Stomach (tissue), 8 donors: ENCODE measurements at regions not wholly inside any gene's neighbourhood (a gene's known extent, or its start where the extent isn't known, plus 50 kb on each side); places are given as distances from the start of the nearest gene placed in this dataset.

Experiments used
- DNase-seq, 2 donors: peaks; one replicate each; pipeline versions ENCODE4 v3.0.0 to v3.0.0-alpha.2; 2013 to 2019
- H3K27ac ChIP-seq, 5 donors: fragments of 200-600 bp in 4 of 5; sonication (generic) in 4 of 5; one replicate each; pipeline ENCODE4 v1.5.1; 2013 to 2019; ENCODE audit warnings: mild to moderate bottlenecking in 1 of 5, moderate library complexity in 1 of 5
- H3K27me3 ChIP-seq, 3 donors: fragments of 200-600 bp; sonication (generic); one replicate each; pipeline ENCODE4 v1.5.1; 2017 to 2019; ENCODE audit warnings: mixed run types in 1 of 3
- H3K36me3 ChIP-seq, 4 donors: fragments of 200-600 bp; sonication (generic); 1 replicate in 3 of 4; 2 replicates in 1 of 4; pipeline ENCODE4 v1.5.1; 2016 to 2019
- H3K4me1 ChIP-seq, 4 donors: fragments of 200-600 bp; sonication (generic); one replicate each; pipeline ENCODE4 v1.5.1; 2016 to 2019
- H3K4me3 ChIP-seq, 4 donors: fragments of 200-600 bp; sonication (generic) in 3 of 4; one replicate each; pipeline ENCODE4 v1.5.1; 2016 to 2019; ENCODE audit warnings: mild to moderate bottlenecking in 1 of 4
- H3K9me3 ChIP-seq, 4 donors: fragments of 200-600 bp; sonication (generic); one replicate each; pipeline ENCODE4 v1.5.1; 2016 to 2019
- EP300 ChIP-seq: sonication (generic); formaldehyde crosslinking; IDR thresholded peaks from one replicate; pipeline ENCODE4 v1.6.1; 2017; ENCODE audit warnings: antibody characterized with exemption
- POLR2A ChIP-seq, 4 donors: fragments of 450-650 bp; IDR thresholded peaks; one replicate each; pipeline ENCODE4 v1.6.1; 2016; ENCODE audit warnings: antibody characterized with exemption in 4 of 4, control low read depth in 2 of 4, mild to moderate bottlenecking in 1 of 4, moderate library complexity in 1 of 4
- POLR2AphosphoS5 ChIP-seq, 3 donors: sonication (generic); formaldehyde crosslinking; IDR thresholded peaks; one replicate each; pipeline ENCODE4 v1.6.1; 2016; ENCODE audit warnings: antibody characterized with exemption in 3 of 3
- WGBS, 5 donors: extraction: QIAGEN DNeasy Blood & Tissue Kit in 3 of 5; methylation state at CpG; one replicate each; pipeline versions ENCODE4 v1.1.5 to v1.1.7; 2013 to 2018; 5-methylcytosine and 5-hydroxymethylcytosine counted together
- intact Hi-C: fragments of 100-400 bp; cut with DNase I; formaldehyde crosslinking; loops from one replicate; pipeline ENCODE4 v1.15.1; 2023; ENCODE audit warnings: low total_unique reads
- TF ChIP-seq, protein P1 (sequence below), 7 experiments: fragments of 450-650 bp in 4 of 7; fragments of 200-600 bp in 3 of 7; sonication (generic) in 3 of 7; IDR thresholded peaks; one replicate each; pipeline ENCODE4 v1.5.1; 2016 to 2019; ENCODE audit warnings: antibody characterized with exemption in 7 of 7, control low read depth in 2 of 7, mild to moderate bottlenecking in 1 of 7
- donor health status: healthy with polysubstance abuse.
- donor health status: Bipolar disorder and iron deficiency.
- donor health status: healthy.

GRCh38 chr14:87522575-87522974, 470.4 kb downstream of the GALC start:
- Histone ChIP-seq H3K27ac (no peak overlapping the region), H3K9me3 (peaks cover 0 to 9% (median 3%) of the 10 kb centered on the region in 4 donors), H3K4me1 (no peaks in the 10 kb centered on the region), H3K4me3 (no peak overlapping the region), H3K27me3 (no peaks in the 10 kb centered on the region), H3K36me3 (no peaks in the 10 kb centered on the region)
- intact Hi-C loops, result no loop called here
- DNase-seq, result no peak
- TF ChIP-seq, protein P1, sequence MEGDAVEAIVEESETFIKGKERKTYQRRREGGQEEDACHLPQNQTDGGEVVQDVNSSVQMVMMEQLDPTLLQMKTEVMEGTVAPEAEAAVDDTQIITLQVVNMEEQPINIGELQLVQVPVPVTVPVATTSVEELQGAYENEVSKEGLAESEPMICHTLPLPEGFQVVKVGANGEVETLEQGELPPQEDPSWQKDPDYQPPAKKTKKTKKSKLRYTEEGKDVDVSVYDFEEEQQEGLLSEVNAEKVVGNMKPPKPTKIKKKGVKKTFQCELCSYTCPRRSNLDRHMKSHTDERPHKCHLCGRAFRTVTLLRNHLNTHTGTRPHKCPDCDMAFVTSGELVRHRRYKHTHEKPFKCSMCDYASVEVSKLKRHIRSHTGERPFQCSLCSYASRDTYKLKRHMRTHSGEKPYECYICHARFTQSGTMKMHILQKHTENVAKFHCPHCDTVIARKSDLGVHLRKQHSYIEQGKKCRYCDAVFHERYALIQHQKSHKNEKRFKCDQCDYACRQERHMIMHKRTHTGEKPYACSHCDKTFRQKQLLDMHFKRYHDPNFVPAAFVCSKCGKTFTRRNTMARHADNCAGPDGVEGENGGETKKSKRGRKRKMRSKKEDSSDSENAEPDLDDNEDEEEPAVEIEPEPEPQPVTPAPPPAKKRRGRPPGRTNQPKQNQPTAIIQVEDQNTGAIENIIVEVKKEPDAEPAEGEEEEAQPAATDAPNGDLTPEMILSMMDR (IDR thresholded peaks at IDR 0.05), result no peak
- TF ChIP-seq EP300 (no peak), POLR2A (IDR thresholded peaks at IDR 0.05) (no peak), POLR2AphosphoS5 (IDR thresholded peaks at IDR 0.05) (no peak)
- WGBS, 5 donors, result 0 to 6% (median 0%) methylated on average over 1 of the region's 1 CpG

- no peaks in the 10 kb centered on the region for H3K9me3 ChIP-seq
- H3K27me3 ChIP-seq, result no peaks in the 10 kb centered on the region
- H3K4me1 ChIP-seq, result no peaks in the 10 kb centered on the region
- H3K36me3 ChIP-seq, result no peaks in the 10 kb centered on the region
- no peak overlapping the region for H3K4me3 ChIP-seq
- no peak overlapping the region for H3K27ac ChIP-seq
- intact Hi-C loops, result no loop called here
- WGBS, 5 donors, result 58 to 97% (median 88%) methylated on average over 1 of the region's 1 CpG
- TF ChIP-seq EP300 (no peak), POLR2AphosphoS5 (IDR thresholded peaks at IDR 0.05) (no peak), POLR2A (IDR thresholded peaks at IDR 0.05) (no peak)
- TF ChIP-seq, protein P1 (IDR thresholded peaks at IDR 0.05), result no peak
- no peak for DNase-seq
Measured at GRCh38 chr14:87508333-87508732, 484.6 kb downstream of the GALC start.

GRCh38 chr14:87503711-87504110, 489.3 kb downstream of the GALC start:
- no peaks in the 10 kb centered on the region for H3K4me1 ChIP-seq
- H3K36me3 ChIP-seq, result no peaks in the 10 kb centered on the region
- TF ChIP-seq POLR2A (IDR thresholded peaks at IDR 0.05), result no peak
- TF ChIP-seq POLR2AphosphoS5 (IDR thresholded peaks at IDR 0.05), result no peak
- TF ChIP-seq, protein P1 (IDR thresholded peaks at IDR 0.05), result no peak
- no peak for TF ChIP-seq EP300
- no peak overlapping the region for H3K4me3 ChIP-seq
- intact Hi-C loops, result no loop called here
- 54 to 76% (median 71%) methylated on average over 3 of the region's 3 CpGs for WGBS, 5 donors
- H3K9me3 ChIP-seq, result no peaks in the 10 kb centered on the region
- DNase-seq, result peak in 1 of 2 donors; percentile 15
- H3K27ac ChIP-seq, result no peak overlapping the region
- no peaks in the 10 kb centered on the region for H3K27me3 ChIP-seq

DNA sequence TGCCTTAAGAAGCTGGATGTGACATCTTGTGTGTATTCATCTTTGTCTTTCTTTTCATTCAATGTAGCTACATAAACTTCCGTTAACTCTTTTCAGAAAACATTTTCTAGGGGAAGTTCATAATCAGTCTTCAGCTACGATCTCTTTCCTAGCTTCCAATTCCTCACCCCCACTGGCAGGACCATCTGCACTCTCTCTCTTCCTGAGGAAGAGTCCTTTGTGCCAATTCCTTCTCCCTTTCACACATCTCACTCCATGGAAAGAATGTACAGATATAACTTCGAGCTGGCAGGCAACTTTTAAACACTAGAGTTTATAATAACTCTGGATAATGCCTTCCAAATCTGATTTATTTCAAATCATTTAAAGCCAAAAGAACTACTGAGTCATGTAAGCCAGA, 495.7 kb downstream of the GALC start:
- Histone ChIP-seq H3K27me3 (no peaks in the 10 kb centered on the region), H3K27ac (no peak overlapping the region), H3K4me3 (no peak overlapping the region), H3K4me1 (no peaks in the 10 kb centered on the region), H3K36me3 (no peaks in the 10 kb centered on the region), H3K9me3 (no peaks in the 10 kb centered on the region)
- intact Hi-C loops, result no loop called here
- no peak for DNase-seq
- TF ChIP-seq POLR2AphosphoS5 (IDR thresholded peaks at IDR 0.05) (no peak), EP300 (no peak), POLR2A (IDR thresholded peaks at IDR 0.05) (no peak)
- TF ChIP-seq, protein P1 (IDR thresholded peaks at IDR 0.05), result no peak
- WGBS, 5 donors, result 60 to 77% (median 65%) methylated on average over 3 of the region's 3 CpGs
